ENCODE measurements at regions not wholly inside any gene's neighbourhood (a gene's known extent, or its start where the extent isn't known, plus 50 kb on each side); places are given as distances from the start of the nearest gene placed in this dataset.
"Not testable (repeated sequence)": the region's sequence is repeated elsewhere in the genome, so short reads cannot be mapped to it uniquely, and the experiment has no call there.

- not testable (repeated sequence) for DNase-seq (ENCODE audit: extremely low read depth, low read depth, low spot score)
Observed at GRCh38 chr2:146403546-146404160, 1441.2 kb upstream of the ACVR2A start.

- DNase-seq (ENCODE audit: extremely low read depth, low read depth, low spot score), result no peak
Observed at GRCh38 chr2:146392631-146393030, 1452.2 kb upstream of the ACVR2A start.

- DNase-seq (ENCODE audit: extremely low read depth, low read depth, low spot score), result no peak
Observed at GRCh38 chr2:146392186-146392585, 1452.6 kb upstream of the ACVR2A start.

DNA sequence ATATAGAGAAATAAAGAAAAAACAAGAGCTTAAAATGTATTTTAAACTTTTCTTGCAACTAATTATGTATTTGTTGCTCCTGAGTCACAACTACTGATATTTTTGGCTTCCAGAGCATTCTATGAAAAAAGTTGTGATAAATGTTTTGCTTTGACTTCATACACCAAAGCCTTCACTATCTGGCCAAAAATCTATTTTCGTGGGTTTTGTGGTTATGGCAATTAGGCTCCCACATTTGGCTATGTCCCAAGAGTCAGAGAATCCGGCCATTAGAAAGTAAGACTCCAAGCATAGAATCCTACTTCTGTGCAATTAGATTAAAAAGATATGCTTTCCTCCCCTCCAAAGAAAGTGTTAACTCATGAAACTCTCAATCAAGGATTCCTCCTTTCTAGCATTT is 1456.1 kb upstream of the ACVR2A start:
- no peak for DNase-seq (ENCODE audit: extremely low read depth, low read depth, low spot score)

- no peak for DNase-seq (ENCODE audit: extremely low read depth, low read depth, low spot score)
Observed at GRCh38 chr2:146386096-146386495, 1458.7 kb upstream of the ACVR2A start.

DNA sequence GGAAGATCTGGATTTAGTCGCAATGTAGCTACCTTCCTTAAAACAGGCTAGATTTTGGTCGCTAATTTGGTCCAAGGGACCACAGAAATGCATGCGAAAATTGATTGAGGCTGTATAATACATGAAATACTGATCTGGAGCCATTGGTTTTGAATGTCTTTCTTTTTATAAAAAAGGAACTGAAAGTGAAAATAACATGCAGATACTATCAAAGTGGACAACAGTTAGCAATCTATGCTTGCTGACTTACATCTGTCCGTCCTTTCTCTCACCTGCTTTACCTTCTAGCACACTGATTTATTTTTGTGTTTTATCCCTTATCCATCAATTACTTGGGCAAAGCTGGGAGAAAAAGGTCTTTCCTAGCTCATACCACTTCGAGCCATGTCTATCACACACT is 1459.8 kb upstream of the ACVR2A start:
- no peak for DNase-seq (ENCODE audit: extremely low read depth, low read depth, low spot score)

GRCh38 chr2:146376511-146377064 is 1468.2 kb upstream of the ACVR2A start:
- DNase-seq (ENCODE audit: extremely low read depth, low read depth, low spot score), result no peak

DNA sequence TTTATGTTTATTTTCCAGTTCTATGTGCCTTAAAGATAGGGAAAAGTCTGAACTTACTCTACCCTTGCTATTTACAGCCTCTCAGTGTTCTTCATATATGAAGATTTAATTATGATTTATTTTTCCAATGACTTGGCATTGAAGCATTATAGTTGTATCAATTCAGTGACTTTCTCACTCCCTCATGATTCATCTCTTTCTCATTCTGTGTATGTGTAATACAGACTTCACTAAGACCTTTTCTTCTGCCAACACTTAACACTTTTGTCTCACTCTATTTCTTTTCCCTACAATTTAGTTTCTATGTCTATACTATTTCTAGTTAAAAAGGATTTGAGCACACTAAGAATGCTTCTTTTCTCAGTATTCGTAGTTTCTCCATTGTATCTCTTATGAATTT is 1470.3 kb upstream of the ACVR2A start:
- no peak for DNase-seq (ENCODE audit: extremely low read depth, low read depth, low spot score)

- not testable (repeated sequence) for DNase-seq (ENCODE audit: extremely low read depth, low read depth, low spot score)
Observed at GRCh38 chr2:146371364-146371763, 1473.5 kb upstream of the ACVR2A start.

- no peak for DNase-seq (ENCODE audit: extremely low read depth, low read depth, low spot score)
Observed at GRCh38 chr2:146370826-146371225, 1474.0 kb upstream of the ACVR2A start.

DNA sequence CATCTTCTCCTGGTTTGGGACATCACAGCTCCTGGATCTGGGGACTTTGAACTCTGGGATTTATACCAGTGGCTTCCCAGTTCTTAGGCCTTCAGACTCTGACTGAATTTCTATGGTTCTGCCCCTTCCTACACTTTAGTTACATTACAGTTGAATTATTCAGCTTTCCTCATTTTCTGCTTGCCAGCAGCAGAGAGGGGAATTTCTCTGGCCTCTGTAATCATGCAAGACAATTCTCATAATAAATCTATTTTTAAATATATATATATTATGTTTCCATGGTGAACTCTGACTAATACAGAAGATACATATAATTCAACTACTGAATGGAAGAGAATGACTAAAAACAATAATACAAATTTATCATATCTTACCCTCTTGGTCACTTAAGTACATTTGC is 1478.6 kb upstream of the ACVR2A start:
- DNase-seq (ENCODE audit: extremely low read depth, low read depth, low spot score), result no peak

DNA sequence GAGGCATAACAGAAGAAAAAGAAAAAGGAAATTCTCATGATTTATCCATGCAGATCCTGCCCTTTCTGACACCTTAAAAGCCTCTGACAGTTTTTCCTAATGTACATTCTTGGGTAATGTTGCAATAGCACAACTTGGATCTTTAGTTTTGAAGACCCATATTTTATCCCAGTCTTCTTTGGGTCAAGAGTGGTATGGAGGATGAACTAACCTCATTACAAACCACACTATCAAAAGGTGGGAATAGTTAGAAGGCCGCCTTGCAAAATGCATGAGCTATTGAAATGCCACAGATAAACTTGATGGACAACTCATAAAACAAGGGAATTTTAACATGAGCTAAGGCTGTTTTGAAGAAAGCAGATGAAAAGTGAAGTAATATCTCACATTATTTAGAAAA is 1479.8 kb upstream of the ACVR2A start:
- DNase-seq (ENCODE audit: extremely low read depth, low read depth, low spot score), result no peak

DNA sequence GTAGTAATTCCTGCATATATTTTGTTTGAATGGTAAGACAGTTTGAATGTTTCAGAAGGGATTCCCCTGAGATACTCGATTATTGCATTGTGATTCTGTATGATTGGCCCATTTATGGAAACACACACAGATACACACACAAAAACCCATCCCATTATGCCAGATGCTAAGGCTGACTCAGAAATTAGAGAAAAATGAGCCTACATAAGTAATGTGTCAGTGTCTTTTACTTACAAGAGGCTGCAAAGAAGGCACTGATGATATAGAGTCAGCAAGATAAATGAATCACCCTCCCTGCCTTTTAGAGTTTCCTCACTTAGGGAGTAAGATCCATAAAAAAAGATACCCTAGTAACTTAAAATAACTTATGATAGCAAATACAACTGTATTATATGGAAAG is 1481.1 kb upstream of the ACVR2A start:
- no peak for DNase-seq (ENCODE audit: extremely low read depth, low read depth, low spot score)

- no peak for DNase-seq (ENCODE audit: extremely low read depth, low read depth, low spot score)
Observed at GRCh38 chr2:146351689-146352088, 1493.1 kb upstream of the ACVR2A start.

DNA sequence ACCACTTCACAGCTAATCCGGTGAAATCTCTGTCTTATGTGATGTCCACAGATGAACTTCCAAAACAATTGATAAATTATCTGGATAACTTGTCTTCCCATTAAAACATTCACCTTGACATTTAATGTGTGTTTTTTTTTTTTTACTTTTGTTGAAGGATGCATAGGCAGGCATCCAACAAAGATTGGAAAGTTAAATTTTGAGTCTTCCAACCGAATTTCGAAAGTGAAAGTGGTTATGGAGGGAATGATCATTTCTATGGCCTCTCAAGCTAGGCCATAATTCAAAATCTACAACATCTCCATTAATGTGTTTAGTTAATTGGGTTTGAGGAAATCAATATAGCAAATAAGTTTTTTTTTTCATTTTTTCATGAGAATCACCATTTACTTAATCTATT is 1495.5 kb upstream of the ACVR2A start:
- DNase-seq (ENCODE audit: extremely low read depth, low read depth, low spot score), result no peak

- DNase-seq (ENCODE audit: extremely low read depth, low read depth, low spot score), result no peak
Observed at GRCh38 chr2:146324951-146325350, 1519.9 kb upstream of the ACVR2A start.

DNA sequence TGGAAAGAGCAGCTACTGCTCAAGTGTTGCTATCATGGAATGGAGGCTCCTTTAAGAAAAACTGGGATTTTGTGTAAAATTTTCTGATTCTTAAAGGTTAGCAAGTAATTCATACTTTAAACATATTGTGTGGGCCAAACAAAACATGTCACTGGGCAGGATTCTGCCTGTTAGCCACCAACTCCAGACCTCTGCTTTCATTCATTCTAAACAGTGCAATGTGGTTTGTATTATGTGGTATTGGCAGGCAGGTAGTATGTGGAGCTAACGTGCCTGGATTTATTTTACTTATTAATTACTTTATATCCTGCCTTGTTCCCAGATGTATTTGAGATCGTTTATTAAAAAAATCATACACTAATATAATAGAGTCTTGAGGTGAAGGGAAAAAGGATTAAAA is 1521.3 kb upstream of the ACVR2A start:
- no peak for DNase-seq (ENCODE audit: extremely low read depth, low read depth, low spot score)

DNA sequence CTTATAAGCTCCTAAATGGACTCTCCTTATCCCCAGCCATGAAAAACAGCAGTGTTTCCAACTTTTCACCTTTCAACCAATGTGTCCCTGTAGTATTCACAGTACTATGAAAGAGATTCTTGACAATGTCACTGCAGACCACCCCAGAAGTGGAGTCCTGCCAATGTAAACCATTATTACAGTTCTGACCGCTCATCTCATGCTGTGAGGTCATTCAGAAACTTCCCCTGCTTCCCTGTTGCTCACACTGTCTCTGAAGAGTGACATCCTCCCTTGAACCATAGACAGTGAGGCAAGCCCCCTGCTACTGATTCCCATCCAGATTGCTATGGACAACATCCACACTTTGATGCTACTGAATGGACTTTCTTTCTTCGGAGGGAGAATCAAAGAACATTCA is 1523.7 kb upstream of the ACVR2A start:
- DNase-seq (ENCODE audit: extremely low read depth, low read depth, low spot score), result no peak

- no peak for DNase-seq (ENCODE audit: extremely low read depth, low read depth, low spot score)
Observed at GRCh38 chr2:146317959-146318358, 1526.9 kb upstream of the ACVR2A start.

DNA sequence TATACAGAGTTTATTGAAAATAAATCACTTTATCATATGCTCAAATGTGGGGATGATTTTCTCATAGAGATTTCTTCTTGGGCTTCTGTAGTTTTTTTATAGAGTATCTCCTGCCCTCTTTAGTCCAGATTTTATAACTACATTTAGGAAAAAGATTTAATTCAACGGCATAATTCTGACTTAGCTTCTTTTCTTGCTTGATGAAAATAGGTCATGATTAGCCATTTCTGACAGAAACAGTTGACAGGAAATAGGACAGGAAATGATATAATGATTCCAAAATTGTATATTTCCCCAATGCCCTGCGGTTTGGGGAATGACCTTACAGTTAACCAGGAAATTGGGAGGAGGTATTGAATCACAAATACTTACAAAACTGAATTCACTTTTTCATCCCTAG is 1531.9 kb upstream of the ACVR2A start:
- peak; percentile 31 for DNase-seq (ENCODE audit: extremely low read depth, low read depth, low spot score)

GRCh38 chr2:146305164-146305563 is 1539.7 kb upstream of the ACVR2A start:
- no peak for DNase-seq (ENCODE audit: extremely low read depth, low read depth, low spot score)

GRCh38 chr2:146301287-146301686 is 1543.5 kb upstream of the ACVR2A start:
- DNase-seq (ENCODE audit: extremely low read depth, low read depth, low spot score), result no peak

- no peak for DNase-seq (ENCODE audit: extremely low read depth, low read depth, low spot score)
Observed at GRCh38 chr2:146295080-146295670, 1549.7 kb upstream of the ACVR2A start.

Measured in glomerular endothelial cell (primary cell).